Gastrocnemius medialis (tissue), 4 donors: ENCODE measurements at regions not wholly inside any gene's neighbourhood (a gene's known extent, or its start where the extent isn't known, plus 50 kb on each side); places are given as distances from the start of the nearest gene placed in this dataset.

ENCODE experiments used
- ATAC-seq, 2 donors: fragments of 150-250 bp; one replicate each; pipeline ENCODE4 v1.9.1; 2016
- DNase-seq, 2 donors: peaks; one replicate each; pipeline ENCODE4 v3.0.0-alpha.2; 2019
- H3K27ac ChIP-seq, 4 donors: fragments of 200-600 bp; sonication (generic); 1 replicate in 1 of 4; 2 replicates in 3 of 4; pipeline ENCODE4 v1.5.1; 2016 to 2018; ENCODE audit warnings: mild to moderate bottlenecking in 2 of 4, moderate library complexity in 1 of 4
- H3K27me3 ChIP-seq, 3 donors: fragments of 200-600 bp; sonication (generic) in 2 of 3; 1 replicate in 1 of 3; 2 replicates in 2 of 3; pipeline versions ENCODE4 v1.5.1 to v1.6.0; 2016 to 2019; ENCODE audit warnings: mild to moderate bottlenecking in 1 of 3, moderate library complexity in 1 of 3
- H3K36me3 ChIP-seq, 2 donors: fragments of 200-600 bp; sonication (generic) in 1 of 2; one replicate each; pipeline ENCODE4 v1.5.1; 2017 to 2018
- H3K4me1 ChIP-seq, 2 donors: fragments of 200-600 bp; sonication (generic) in 1 of 2; one replicate each; pipeline ENCODE4 v1.5.1; 2016 to 2017; ENCODE audit warnings: mild to moderate bottlenecking in 2 of 2
- H3K4me3 ChIP-seq, 4 donors: fragments of 200-600 bp; sonication (generic) in 3 of 4; 1 replicate in 1 of 4; 2 replicates in 3 of 4; pipeline ENCODE4 v1.5.1; 2016 to 2019; ENCODE audit warnings: mild to moderate bottlenecking in 2 of 4
- H3K9me3 ChIP-seq, 3 donors: fragments of 200-600 bp; sonication (generic) in 2 of 3; 1 replicate in 1 of 3; 2 replicates in 2 of 3; pipeline ENCODE4 v1.5.1; 2016 to 2019
- CTCF ChIP-seq, 5 experiments: fragments of 450-650 bp in 3 of 5; fragments of 200-600 bp in 2 of 5; sonication (generic) in 2 of 5; IDR thresholded peaks in 4 of 5; conservative IDR thresholded peaks in 1 of 5; 1 replicate in 4 of 5; 2 replicates in 1 of 5; pipeline ENCODE4 v1.5.1; 2016 to 2019; ENCODE audit warnings: antibody characterized with exemption in 5 of 5, mild to moderate bottlenecking in 3 of 5, moderate library complexity in 3 of 5
- POLR2A ChIP-seq, 2 donors: fragments of 450-650 bp; IDR thresholded peaks; one replicate each; pipeline ENCODE4 v1.6.1; 2017; ENCODE audit warnings: antibody characterized with exemption in 2 of 2, mild to moderate bottlenecking in 2 of 2, moderate library complexity in 2 of 2
- in situ Hi-C, 4 donors: fragments of 200-750 bp; cut with MboI; loops; one replicate each; pipeline versions ENCODE4 v1.15.0 to v1.8.0; 2017; ENCODE audit warnings: low sequenced_read_pairs in 4 of 4
- intact Hi-C: fragments of 100-400 bp; cut with DNase I; formaldehyde crosslinking; loops from one replicate; pipeline ENCODE4 v1.15.1; 2023; ENCODE audit warnings: low total_unique reads

- Histone ChIP-seq H3K4me3 (no peak overlapping the region), H3K36me3 (no peaks in the 10 kb centered on the region), H3K4me1 (no peaks in the 10 kb centered on the region), H3K27ac (no peak overlapping the region), H3K9me3 (no peaks in the 10 kb centered on the region), H3K27me3 (no peaks in the 10 kb centered on the region)
- DNase-seq = no peak
- intact Hi-C loops (no loop called here), in situ Hi-C loops (no loop called here)
- no peak for ATAC-seq
- no peak for TF ChIP-seq POLR2A (IDR thresholded peaks at IDR 0.05)
- TF ChIP-seq CTCF (IDR thresholded peaks at IDR 0.05 in 4 of 5, conservative IDR thresholded peaks at IDR 0.05 in 1 of 5) = no peak
Observed at GRCh38 chr1:177849579-177850290, 120.1 kb downstream of the SEC16B start.

- ATAC-seq (no peak), DNase-seq (no peak)
- TF ChIP-seq POLR2A (IDR thresholded peaks at IDR 0.05) = no peak
- no peak for TF ChIP-seq CTCF (IDR thresholded peaks at IDR 0.05 in 4 of 5, conservative IDR thresholded peaks at IDR 0.05 in 1 of 5)
- Histone ChIP-seq H3K27me3 (no peaks in the 10 kb centered on the region), H3K4me3 (no peak overlapping the region), H3K9me3 (no peaks in the 10 kb centered on the region), H3K4me1 (no peaks in the 10 kb centered on the region), H3K27ac (no peak overlapping the region), H3K36me3 (no peaks in the 10 kb centered on the region)
- intact Hi-C loops = no loop called here
- in situ Hi-C loops = no loop called here
Observed at GRCh38 chr1:177849130-177849529, 120.7 kb downstream of the SEC16B start.

GRCh38 chr1:177848577-177848976 lies 121.3 kb downstream of the SEC16B start:
- no peaks in the 10 kb centered on the region for H3K4me1 ChIP-seq
- TF ChIP-seq CTCF (IDR thresholded peaks at IDR 0.05 in 4 of 5, conservative IDR thresholded peaks at IDR 0.05 in 1 of 5) = no peak
- TF ChIP-seq POLR2A (IDR thresholded peaks at IDR 0.05) = no peak
- intact Hi-C loops (no loop called here), in situ Hi-C loops (no loop called here)
- H3K27ac ChIP-seq = no peak overlapping the region
- H3K9me3 ChIP-seq = no peaks in the 10 kb centered on the region
- no peak for DNase-seq
- H3K4me3 ChIP-seq = no peak overlapping the region
- no peaks in the 10 kb centered on the region for H3K27me3 ChIP-seq
- no peaks in the 10 kb centered on the region for H3K36me3 ChIP-seq
- no peak for ATAC-seq

- no peak for TF ChIP-seq CTCF (IDR thresholded peaks at IDR 0.05 in 4 of 5, conservative IDR thresholded peaks at IDR 0.05 in 1 of 5)
- TF ChIP-seq POLR2A (IDR thresholded peaks at IDR 0.05) = no peak
- no peak for ATAC-seq
- no peak overlapping the region for H3K4me3 ChIP-seq
- H3K36me3 ChIP-seq = no peaks in the 10 kb centered on the region
- in situ Hi-C loops (no loop called here), intact Hi-C loops (no loop called here)
- no peaks in the 10 kb centered on the region for H3K27me3 ChIP-seq
- H3K4me1 ChIP-seq = no peaks in the 10 kb centered on the region
- H3K27ac ChIP-seq = no peak overlapping the region
- DNase-seq = no peak
- H3K9me3 ChIP-seq = no peaks in the 10 kb centered on the region
Observed at GRCh38 chr1:177847843-177848242, 122.0 kb downstream of the SEC16B start.
